ENCODE measurements at regions not wholly inside any gene's neighbourhood (a gene's known extent, or its start where the extent isn't known, plus 50 kb on each side); places are given as distances from the start of the nearest gene placed in this dataset.

DNA sequence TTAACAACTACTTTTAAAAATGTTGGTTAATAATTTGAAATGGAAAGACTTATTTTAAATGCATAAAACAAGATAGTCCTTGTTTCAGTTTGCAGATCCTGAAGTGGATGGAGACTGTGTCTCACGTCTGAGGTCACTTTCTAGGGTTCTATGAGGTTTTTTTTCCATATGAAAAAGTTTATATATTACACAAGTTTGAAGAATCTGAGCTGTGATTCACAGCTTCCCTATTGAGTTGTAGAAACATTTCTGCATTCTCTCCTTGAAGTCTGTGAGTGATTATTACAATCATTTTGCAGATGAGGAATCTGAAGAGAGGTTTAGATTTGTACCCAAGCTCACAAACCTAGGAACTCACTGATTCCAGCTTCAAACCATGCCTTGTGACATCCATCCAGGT is 442.5 kb upstream of the KLF4 start:
- DNase-seq (ENCODE audit: low read depth): no peak
- H3K4me3 ChIP-seq (ENCODE audit: low read depth, low read length): no peak overlapping the region
- TF ChIP-seq MYC (IDR thresholded peaks at IDR 0.05; ENCODE audit: low read depth, low read length) (no peak), POLR2A (IDR thresholded peaks at IDR 0.05; ENCODE audit: extremely low read depth, insufficient read length) (no peak)
- TF ChIP-seq, protein P1, sequence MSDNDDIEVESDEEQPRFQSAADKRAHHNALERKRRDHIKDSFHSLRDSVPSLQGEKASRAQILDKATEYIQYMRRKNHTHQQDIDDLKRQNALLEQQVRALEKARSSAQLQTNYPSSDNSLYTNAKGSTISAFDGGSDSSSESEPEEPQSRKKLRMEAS (IDR thresholded peaks at IDR 0.05; ENCODE audit: low read depth, low read length): no peak
- TF ChIP-seq, protein P2, sequence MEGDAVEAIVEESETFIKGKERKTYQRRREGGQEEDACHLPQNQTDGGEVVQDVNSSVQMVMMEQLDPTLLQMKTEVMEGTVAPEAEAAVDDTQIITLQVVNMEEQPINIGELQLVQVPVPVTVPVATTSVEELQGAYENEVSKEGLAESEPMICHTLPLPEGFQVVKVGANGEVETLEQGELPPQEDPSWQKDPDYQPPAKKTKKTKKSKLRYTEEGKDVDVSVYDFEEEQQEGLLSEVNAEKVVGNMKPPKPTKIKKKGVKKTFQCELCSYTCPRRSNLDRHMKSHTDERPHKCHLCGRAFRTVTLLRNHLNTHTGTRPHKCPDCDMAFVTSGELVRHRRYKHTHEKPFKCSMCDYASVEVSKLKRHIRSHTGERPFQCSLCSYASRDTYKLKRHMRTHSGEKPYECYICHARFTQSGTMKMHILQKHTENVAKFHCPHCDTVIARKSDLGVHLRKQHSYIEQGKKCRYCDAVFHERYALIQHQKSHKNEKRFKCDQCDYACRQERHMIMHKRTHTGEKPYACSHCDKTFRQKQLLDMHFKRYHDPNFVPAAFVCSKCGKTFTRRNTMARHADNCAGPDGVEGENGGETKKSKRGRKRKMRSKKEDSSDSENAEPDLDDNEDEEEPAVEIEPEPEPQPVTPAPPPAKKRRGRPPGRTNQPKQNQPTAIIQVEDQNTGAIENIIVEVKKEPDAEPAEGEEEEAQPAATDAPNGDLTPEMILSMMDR (IDR thresholded peaks at IDR 0.05; ENCODE audit: low read depth, low read length): no peak

DNA sequence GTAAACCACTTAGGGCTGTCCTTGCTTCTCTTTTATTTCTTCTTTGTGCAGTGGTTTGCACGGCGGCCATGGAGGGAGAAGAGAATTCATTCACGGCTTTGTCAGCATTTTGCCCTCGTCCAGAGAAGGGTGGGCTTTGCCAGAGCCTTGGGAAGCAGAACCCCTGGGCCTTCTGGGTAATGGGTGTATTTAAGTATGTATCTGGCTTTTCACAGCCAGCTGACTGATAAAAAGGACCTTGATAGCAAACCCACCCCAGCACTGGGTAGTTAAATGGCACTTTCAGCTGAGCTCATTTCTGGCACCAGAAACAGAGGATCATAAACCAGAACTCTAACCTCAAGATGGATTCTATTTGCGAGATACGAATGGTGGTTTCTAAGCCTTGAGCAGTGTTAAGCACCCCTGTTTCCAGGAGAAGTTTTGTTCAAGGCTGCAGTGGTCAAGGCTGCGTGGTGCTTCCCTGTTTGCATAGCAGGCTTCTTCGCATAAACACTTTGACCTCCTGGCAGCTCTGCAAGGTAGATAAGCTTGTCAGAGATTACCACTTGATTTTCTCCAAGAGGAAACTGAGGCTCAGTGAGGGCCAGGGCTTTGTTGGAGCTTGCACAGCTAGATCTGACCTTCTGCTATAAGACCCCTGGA is 441.6 kb upstream of the KLF4 start:
- no peak for DNase-seq (ENCODE audit: low read depth)
- no peak for TF ChIP-seq MYC (IDR thresholded peaks at IDR 0.05; ENCODE audit: low read depth, low read length)
- TF ChIP-seq, protein P1 (IDR thresholded peaks at IDR 0.05; ENCODE audit: low read depth, low read length): no peak
- TF ChIP-seq, protein P2 (IDR thresholded peaks at IDR 0.05; ENCODE audit: low read depth, low read length): no peak
- TF ChIP-seq POLR2A (IDR thresholded peaks at IDR 0.05; ENCODE audit: extremely low read depth, insufficient read length): no peak
- H3K4me3 ChIP-seq (ENCODE audit: low read depth, low read length): no peak overlapping the region

DNA sequence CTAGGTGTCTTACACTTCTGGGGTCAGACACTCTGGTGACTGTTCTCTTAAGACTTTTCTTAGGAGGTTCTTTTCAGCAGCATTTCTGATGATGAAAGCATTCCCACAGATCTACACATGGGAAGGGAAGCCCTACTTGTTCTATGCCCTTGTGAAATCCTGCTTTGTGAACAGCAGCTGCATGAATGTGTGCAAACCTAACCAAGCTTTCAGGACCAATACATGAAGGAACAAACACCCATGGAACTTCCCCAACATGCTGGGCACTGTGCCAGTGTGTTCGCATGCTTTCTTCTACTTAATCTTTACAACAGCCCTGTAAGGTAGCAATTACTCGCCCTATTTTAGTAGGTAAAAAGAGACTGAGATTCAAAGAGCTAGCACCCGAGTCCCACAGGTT is 439.9 kb upstream of the KLF4 start:
- DNase-seq (ENCODE audit: low read depth): peak; percentile 7
- no peak overlapping the region for H3K4me3 ChIP-seq (ENCODE audit: low read depth, low read length)
- no peak for TF ChIP-seq MYC (IDR thresholded peaks at IDR 0.05; ENCODE audit: low read depth, low read length)
- TF ChIP-seq, protein P2 (IDR thresholded peaks at IDR 0.05; ENCODE audit: low read depth, low read length): no peak

DNA sequence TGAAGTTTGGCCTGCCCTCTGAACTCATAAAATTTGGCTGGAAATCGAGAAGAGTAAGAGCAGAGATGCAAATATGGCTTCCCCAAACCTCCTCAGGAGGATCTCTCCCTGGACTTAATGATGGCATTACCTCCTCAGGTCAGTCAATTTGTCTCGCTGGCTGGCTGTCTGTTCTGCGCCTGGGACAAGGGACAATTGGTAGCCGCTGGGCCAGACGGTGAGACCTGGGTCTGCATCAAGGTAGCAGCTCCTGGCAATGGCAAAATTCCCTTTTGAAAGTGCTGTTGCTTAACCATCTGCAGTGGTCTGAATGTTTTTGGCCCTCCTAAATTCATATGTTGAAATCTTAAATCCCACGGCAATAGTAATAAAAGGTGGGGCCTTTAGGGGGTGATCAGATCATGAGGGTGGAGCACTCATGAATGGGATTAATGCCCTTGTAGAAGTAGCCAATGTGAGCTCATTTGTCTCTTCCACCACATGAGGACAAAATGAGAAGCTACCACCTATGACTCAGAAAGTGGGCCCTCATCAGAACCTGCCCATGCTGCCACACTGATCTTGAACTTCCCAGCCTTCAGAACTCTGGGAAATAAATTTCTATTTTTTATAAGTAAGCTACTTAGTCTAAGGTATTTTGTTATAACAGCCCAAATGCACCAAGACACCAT is 439.3 kb upstream of the KLF4 start:
- DNase-seq (ENCODE audit: low read depth): no peak
- TF ChIP-seq, protein P2 (IDR thresholded peaks at IDR 0.05; ENCODE audit: low read depth, low read length): no peak
- no peak for TF ChIP-seq POLR2A (IDR thresholded peaks at IDR 0.05; ENCODE audit: extremely low read depth, insufficient read length)
- no peak for TF ChIP-seq MYC (IDR thresholded peaks at IDR 0.05; ENCODE audit: low read depth, low read length)
- TF ChIP-seq, protein P1 (IDR thresholded peaks at IDR 0.05; ENCODE audit: low read depth, low read length): no peak
- no peak overlapping the region for H3K4me3 ChIP-seq (ENCODE audit: low read depth, low read length)

DNA sequence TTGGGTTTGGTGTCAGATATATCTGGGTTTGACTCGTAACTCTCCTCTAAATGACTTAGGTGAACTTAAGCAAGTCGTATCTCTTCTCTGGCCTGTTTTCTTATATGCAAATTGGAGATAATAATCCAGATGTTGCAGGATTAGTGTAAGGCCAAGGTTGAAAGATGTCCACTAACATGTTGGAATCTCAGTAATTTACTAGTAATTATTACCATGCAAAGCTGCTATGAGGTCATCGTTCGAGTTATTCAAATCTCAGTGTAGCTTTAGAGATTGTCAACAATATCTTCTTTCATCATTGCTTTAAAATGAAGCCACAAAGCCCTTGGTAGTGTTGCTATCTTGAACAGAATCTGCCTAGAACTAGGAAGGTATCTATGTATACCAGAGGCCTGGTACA is 437.7 kb upstream of the KLF4 start:
- H3K4me3 ChIP-seq (ENCODE audit: low read depth, low read length): no peak overlapping the region
- no peak for DNase-seq (ENCODE audit: low read depth)
- TF ChIP-seq, protein P2 (IDR thresholded peaks at IDR 0.05; ENCODE audit: low read depth, low read length): no peak
- TF ChIP-seq, protein P1 (IDR thresholded peaks at IDR 0.05; ENCODE audit: low read depth, low read length): no peak
- no peak for TF ChIP-seq POLR2A (IDR thresholded peaks at IDR 0.05; ENCODE audit: extremely low read depth, insufficient read length)
- no peak for TF ChIP-seq MYC (IDR thresholded peaks at IDR 0.05; ENCODE audit: low read depth, low read length)
